ENCODE measurements at regions not wholly inside any gene's neighbourhood (a gene's known extent, or its start where the extent isn't known, plus 50 kb on each side); places are given as distances from the start of the nearest gene placed in this dataset.

GRCh38 chr1:234698686-234699085 lies 88.7 kb upstream of the IRF2BP2 start:
- DNase-seq (ENCODE audit: low spot score): no peak

- no peak for DNase-seq (ENCODE audit: low spot score)
Observed at GRCh38 chr1:234697741-234698140, 87.8 kb upstream of the IRF2BP2 start.

- no peak for DNase-seq (ENCODE audit: low spot score)
Observed at GRCh38 chr1:234697015-234697414, 87.0 kb upstream of the IRF2BP2 start.

- no peak for DNase-seq (ENCODE audit: low spot score)
Observed at GRCh38 chr1:234696148-234696576, 86.2 kb upstream of the IRF2BP2 start.

GRCh38 chr1:234694661-234695060 lies 84.7 kb upstream of the IRF2BP2 start:
- DNase-seq (ENCODE audit: low spot score): no peak

GRCh38 chr1:234692966-234693580 lies 83.1 kb upstream of the IRF2BP2 start:
- no peak for DNase-seq (ENCODE audit: low spot score)

GRCh38 chr1:234691567-234691966 lies 81.6 kb upstream of the IRF2BP2 start:
- no peak for DNase-seq (ENCODE audit: low spot score)

- no peak for DNase-seq (ENCODE audit: low spot score)
Observed at GRCh38 chr1:234690872-234691271, 80.9 kb upstream of the IRF2BP2 start.

- no peak for DNase-seq (ENCODE audit: low spot score)
Observed at GRCh38 chr1:234689236-234689635, 79.3 kb upstream of the IRF2BP2 start.

- DNase-seq (ENCODE audit: low spot score): no peak
Observed at GRCh38 chr1:234687011-234687410, 77.0 kb upstream of the IRF2BP2 start.

- DNase-seq (ENCODE audit: low spot score): no peak
Observed at GRCh38 chr1:234686035-234686434, 76.1 kb upstream of the IRF2BP2 start.

GRCh38 chr1:234684856-234685255 lies 74.9 kb upstream of the IRF2BP2 start:
- DNase-seq (ENCODE audit: low spot score): no peak

- DNase-seq (ENCODE audit: low spot score): no peak
Observed at GRCh38 chr1:234683861-234684632, 74.1 kb upstream of the IRF2BP2 start.

GRCh38 chr1:234683127-234683860 lies 73.3 kb upstream of the IRF2BP2 start:
- no peak for DNase-seq (ENCODE audit: low spot score)

GRCh38 chr1:234681990-234682389 lies 72.0 kb upstream of the IRF2BP2 start:
- DNase-seq (ENCODE audit: low spot score): no peak

- DNase-seq (ENCODE audit: low spot score): no peak
Observed at GRCh38 chr1:234681065-234681464, 71.1 kb upstream of the IRF2BP2 start.

- no peak for DNase-seq (ENCODE audit: low spot score)
Observed at GRCh38 chr1:234680331-234680904, 70.4 kb upstream of the IRF2BP2 start.

GRCh38 chr1:234676103-234676594 lies 66.2 kb upstream of the IRF2BP2 start:
- DNase-seq (ENCODE audit: low spot score): peak; percentile 40

- DNase-seq (ENCODE audit: low spot score): no peak
Observed at GRCh38 chr1:234675572-234675971, 65.6 kb upstream of the IRF2BP2 start.

GRCh38 chr1:234675006-234675405 lies 65.0 kb upstream of the IRF2BP2 start:
- no peak for DNase-seq (ENCODE audit: low spot score)

- DNase-seq (ENCODE audit: low spot score): no peak
Observed at GRCh38 chr1:234674218-234674815, 64.3 kb upstream of the IRF2BP2 start.

All from kidney capillary endothelial cell (primary cell).